ENCODE measurements at regions not wholly inside any gene's neighbourhood (a gene's known extent, or its start where the extent isn't known, plus 50 kb on each side); places are given as distances from the start of the nearest gene placed in this dataset.

GRCh38 chr5:42366051-42366450 is 57.2 kb upstream of the GHR start:
- no peak for FAIRE-seq

More at GRCh38 chr5:42366051-42366450, 57.2 kb upstream of the GHR start:
- TF ChIP-seq EZH2 (IDR thresholded peaks at IDR 0.05; ENCODE audit: low read length), result no peak
- TF ChIP-seq CTCF (optimal IDR thresholded peaks at IDR 0.05 in 1 of 3, IDR thresholded peaks at IDR 0.05 in 1 of 3, conservative IDR thresholded peaks at IDR 0.05 in 1 of 3; ENCODE audit: extremely low read depth in 1 of 3, insufficient read depth in 2 of 3, low read length in 3 of 3), result no peak
- Histone ChIP-seq H3K79me2 (ENCODE audit: control insufficient read depth, insufficient read depth, low read length) (no peaks in the 10 kb centered on the region), H3K4me3 (ENCODE audit: control insufficient read depth in 2 of 3, extremely low read depth in 1 of 3, insufficient read depth in 2 of 3, low read depth in 1 of 3, low read length in 3 of 3) (no peak overlapping the region), H3K9me3 (ENCODE audit: control insufficient read depth, low read depth, low read length) (no peaks in the 10 kb centered on the region), H4K20me1 (ENCODE audit: control insufficient read depth, extremely low read depth, insufficient read depth, low read length) (no peaks in the 10 kb centered on the region), H3K9me1 (ENCODE audit: control insufficient read depth, extremely low read depth, insufficient read depth, low read length) (no peaks in the 10 kb centered on the region), H3K4me1 (ENCODE audit: control insufficient read depth, extremely low read depth, insufficient read depth, low read length) (no peaks in the 10 kb centered on the region), H3K9ac (ENCODE audit: control insufficient read depth, extremely low read depth, insufficient read depth, low read length) (no peak overlapping the region), H3K27ac (ENCODE audit: control insufficient read depth, insufficient read depth, low read length) (no peak overlapping the region), H2AFZ (ENCODE audit: control insufficient read depth, low read length) (no peak overlapping the region), H3K36me3 (ENCODE audit: control insufficient read depth in 2 of 2, extremely low read depth in 1 of 2, insufficient read depth in 2 of 2, low read length in 2 of 2) (no peaks in the 10 kb centered on the region), H3K27me3 (ENCODE audit: control insufficient read depth, extremely low read depth, insufficient read depth, low read length) (no peaks in the 10 kb centered on the region), H3K4me2 (ENCODE audit: control insufficient read depth, extremely low read depth, insufficient read depth, low read depth, low read length) (no peak overlapping the region)
- dilution Hi-C loops (cut with MboI; ENCODE audit: extremely low pct_ligation_motif_present, low sequenced_read_pairs), result no loop called here
- DNase-seq (ENCODE audit: low read depth, low spot score), result no peak
